Type B pancreatic cell (in vitro differentiated cells): ENCODE measurements at regions not wholly inside any gene's neighbourhood (a gene's known extent, or its start where the extent isn't known, plus 50 kb on each side); places are given as distances from the start of the nearest gene placed in this dataset.

Experiments used
- DNase-seq: peaks from one replicate; pipeline ENCODE4 v3.0.0; 2021; ENCODE audit warnings: mixed read lengths; ENCODE audit not compliant: unreplicated experiment; ENCODE audit errors: extremely low spot score
- H3K27ac Mint-ChIP-seq: 2 replicates; pipeline ENCODE4 v1.8.0; 2021; ENCODE audit warnings: mild to moderate bottlenecking, mixed read lengths
- H3K27me3 Mint-ChIP-seq: 2 replicates; pipeline ENCODE4 v1.8.0; 2021; ENCODE audit warnings: mixed read lengths
- H3K36me3 Mint-ChIP-seq: 2 replicates; pipeline ENCODE4 v1.8.0; 2021; ENCODE audit warnings: mixed read lengths
- H3K4me1 Mint-ChIP-seq: one replicate; pipeline ENCODE4 v1.8.0; 2021; ENCODE audit warnings: mixed read lengths; ENCODE audit not compliant: unreplicated experiment
- H3K4me3 Mint-ChIP-seq: 2 replicates; pipeline ENCODE4 v1.8.0; 2021; ENCODE audit warnings: mild to moderate bottlenecking, mixed read lengths
- H3K9me3 Mint-ChIP-seq: 2 replicates; pipeline ENCODE4 v1.8.0; 2021; ENCODE audit warnings: mixed read lengths
- TF ChIP-seq, protein P1 (sequence below): fragments of 200-600 bp; sonication (generic); conservative IDR thresholded peaks from 2 replicates; pipeline ENCODE4 v1.5.0; 2021; ENCODE audit warnings: antibody characterized with exemption, mild to moderate bottlenecking

DNA sequence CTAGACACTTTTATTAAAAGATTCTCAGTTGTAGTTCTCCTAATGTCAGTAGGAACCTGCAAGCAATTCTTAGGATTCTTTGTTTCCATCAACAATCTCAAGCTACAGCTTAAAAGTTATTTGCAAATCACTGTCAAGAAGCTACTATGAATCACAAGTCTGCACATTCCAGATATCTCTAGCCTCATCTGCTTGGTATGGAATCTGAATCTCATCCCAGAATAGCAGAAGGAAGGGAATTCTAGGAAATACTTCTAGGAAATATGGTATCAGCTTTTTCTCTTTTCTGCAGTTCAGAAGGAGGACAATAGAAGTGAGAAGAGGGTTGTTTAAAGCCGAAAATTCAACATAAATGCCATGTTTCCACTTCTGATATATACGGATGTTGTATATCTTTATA lies 792.2 kb upstream of the CDH9 start:
- no peaks in the 10 kb centered on the region for H3K9me3 Mint-ChIP-seq
- H3K4me3 Mint-ChIP-seq, result no peak overlapping the region
- H3K4me1 Mint-ChIP-seq, result no peaks in the 10 kb centered on the region
- no peak for DNase-seq
- TF ChIP-seq, protein P1, sequence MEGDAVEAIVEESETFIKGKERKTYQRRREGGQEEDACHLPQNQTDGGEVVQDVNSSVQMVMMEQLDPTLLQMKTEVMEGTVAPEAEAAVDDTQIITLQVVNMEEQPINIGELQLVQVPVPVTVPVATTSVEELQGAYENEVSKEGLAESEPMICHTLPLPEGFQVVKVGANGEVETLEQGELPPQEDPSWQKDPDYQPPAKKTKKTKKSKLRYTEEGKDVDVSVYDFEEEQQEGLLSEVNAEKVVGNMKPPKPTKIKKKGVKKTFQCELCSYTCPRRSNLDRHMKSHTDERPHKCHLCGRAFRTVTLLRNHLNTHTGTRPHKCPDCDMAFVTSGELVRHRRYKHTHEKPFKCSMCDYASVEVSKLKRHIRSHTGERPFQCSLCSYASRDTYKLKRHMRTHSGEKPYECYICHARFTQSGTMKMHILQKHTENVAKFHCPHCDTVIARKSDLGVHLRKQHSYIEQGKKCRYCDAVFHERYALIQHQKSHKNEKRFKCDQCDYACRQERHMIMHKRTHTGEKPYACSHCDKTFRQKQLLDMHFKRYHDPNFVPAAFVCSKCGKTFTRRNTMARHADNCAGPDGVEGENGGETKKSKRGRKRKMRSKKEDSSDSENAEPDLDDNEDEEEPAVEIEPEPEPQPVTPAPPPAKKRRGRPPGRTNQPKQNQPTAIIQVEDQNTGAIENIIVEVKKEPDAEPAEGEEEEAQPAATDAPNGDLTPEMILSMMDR, result no peak
- no peaks in the 10 kb centered on the region for H3K36me3 Mint-ChIP-seq
- H3K27me3 Mint-ChIP-seq, result no peaks in the 10 kb centered on the region
- H3K27ac Mint-ChIP-seq, result no peak overlapping the region

DNA sequence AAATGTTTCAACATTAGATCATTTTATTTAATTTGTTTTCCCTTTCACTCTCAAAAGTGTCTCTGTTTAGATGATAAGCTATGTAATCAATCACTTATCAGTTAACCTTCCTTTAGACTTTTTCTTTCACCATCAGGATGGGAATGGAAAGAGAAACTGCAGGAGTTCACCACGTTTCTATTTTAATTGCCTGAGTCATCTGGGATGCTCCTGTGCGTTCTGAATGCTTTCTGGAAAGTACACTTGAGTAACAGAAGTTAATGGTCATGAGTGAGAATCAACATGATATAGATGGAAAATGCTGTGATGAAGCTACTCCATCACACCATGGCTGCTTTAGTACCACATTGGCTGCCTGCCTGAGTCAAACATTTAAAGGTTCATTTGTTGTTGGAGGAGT lies 783.3 kb upstream of the CDH9 start:
- TF ChIP-seq, protein P1, result no peak
- Mint-ChIP-seq H3K27ac (no peak overlapping the region), H3K36me3 (no peaks in the 10 kb centered on the region), H3K9me3 (no peaks in the 10 kb centered on the region), H3K4me1 (peaks cover 7% of the 10 kb centered on the region), H3K27me3 (no peaks in the 10 kb centered on the region), H3K4me3 (no peak overlapping the region)
- DNase-seq, result no peak

DNA sequence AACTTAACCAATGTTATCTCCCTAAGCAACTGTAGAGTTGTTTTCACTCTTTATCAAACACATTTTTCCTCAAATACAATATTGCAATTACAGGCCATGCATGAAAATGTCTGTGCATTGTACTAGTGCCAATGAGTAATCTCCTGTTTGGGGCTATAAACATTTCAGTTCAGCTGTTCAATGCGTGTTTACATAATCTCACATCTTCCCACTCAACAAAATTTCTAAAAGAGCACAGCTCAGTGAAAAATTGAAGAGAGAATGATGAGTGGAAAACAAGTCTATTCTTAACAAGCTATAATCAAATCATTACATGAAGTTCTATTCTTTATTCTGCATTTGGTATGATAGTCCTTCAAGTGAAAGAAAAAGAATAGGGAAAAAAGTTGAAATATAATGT lies 780.5 kb upstream of the CDH9 start:
- H3K9me3 Mint-ChIP-seq, result no peaks in the 10 kb centered on the region
- DNase-seq, result no peak
- TF ChIP-seq, protein P1, result no peak
- peaks cover 7% of the 10 kb centered on the region for H3K4me1 Mint-ChIP-seq
- H3K4me3 Mint-ChIP-seq, result no peak overlapping the region
- H3K27ac Mint-ChIP-seq, result no peak overlapping the region
- no peaks in the 10 kb centered on the region for H3K36me3 Mint-ChIP-seq
- H3K27me3 Mint-ChIP-seq, result no peaks in the 10 kb centered on the region

DNA sequence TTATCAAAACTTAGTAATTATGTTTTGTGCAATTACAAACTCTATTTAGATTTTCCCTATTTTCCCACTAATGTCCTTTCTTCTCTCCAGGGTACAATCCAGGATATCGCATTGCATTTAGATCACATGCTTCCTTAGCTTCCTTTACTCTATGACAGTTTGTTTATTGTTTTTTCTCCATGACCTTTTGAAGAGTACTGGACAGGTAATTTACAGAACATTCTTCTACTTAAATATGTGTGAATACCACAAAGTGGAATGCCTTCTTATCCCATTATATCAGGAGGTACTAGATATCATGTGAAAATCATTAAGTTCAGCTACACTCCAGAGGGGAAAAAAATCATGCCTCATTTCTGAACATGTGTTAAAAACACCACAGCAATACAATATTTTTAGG lies 776.6 kb upstream of the CDH9 start:
- no peaks in the 10 kb centered on the region for H3K36me3 Mint-ChIP-seq
- no peaks in the 10 kb centered on the region for H3K9me3 Mint-ChIP-seq
- H3K27me3 Mint-ChIP-seq, result no peaks in the 10 kb centered on the region
- DNase-seq, result no peak
- no peak overlapping the region for H3K4me3 Mint-ChIP-seq
- H3K27ac Mint-ChIP-seq, result no peak overlapping the region
- H3K4me1 Mint-ChIP-seq, result no peaks in the 10 kb centered on the region
- TF ChIP-seq, protein P1, result no peak

DNA sequence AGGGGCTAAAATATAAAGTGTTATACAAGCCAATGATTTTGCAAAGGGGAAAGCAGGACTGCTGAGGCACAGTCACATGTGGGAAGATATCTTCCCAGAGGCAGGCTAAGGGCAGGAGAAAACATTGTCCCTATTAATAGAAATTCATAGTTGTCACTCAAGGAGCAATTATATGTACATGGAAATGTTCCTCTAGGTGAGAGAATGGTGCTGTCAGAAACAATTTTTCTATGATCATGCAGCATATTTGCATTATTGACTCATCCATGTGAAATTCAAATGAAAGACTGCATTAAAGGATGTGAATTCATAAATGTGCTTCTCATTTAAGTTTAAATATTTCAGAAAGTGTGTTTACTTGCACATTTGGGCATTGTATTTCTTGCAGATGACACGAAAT lies 775.9 kb upstream of the CDH9 start:
- no peak for DNase-seq
- H3K4me3 Mint-ChIP-seq, result no peak overlapping the region
- H3K4me1 Mint-ChIP-seq, result no peaks in the 10 kb centered on the region
- no peaks in the 10 kb centered on the region for H3K27me3 Mint-ChIP-seq
- H3K27ac Mint-ChIP-seq, result no peak overlapping the region
- TF ChIP-seq, protein P1, result no peak
- no peaks in the 10 kb centered on the region for H3K36me3 Mint-ChIP-seq
- H3K9me3 Mint-ChIP-seq, result no peaks in the 10 kb centered on the region

DNA sequence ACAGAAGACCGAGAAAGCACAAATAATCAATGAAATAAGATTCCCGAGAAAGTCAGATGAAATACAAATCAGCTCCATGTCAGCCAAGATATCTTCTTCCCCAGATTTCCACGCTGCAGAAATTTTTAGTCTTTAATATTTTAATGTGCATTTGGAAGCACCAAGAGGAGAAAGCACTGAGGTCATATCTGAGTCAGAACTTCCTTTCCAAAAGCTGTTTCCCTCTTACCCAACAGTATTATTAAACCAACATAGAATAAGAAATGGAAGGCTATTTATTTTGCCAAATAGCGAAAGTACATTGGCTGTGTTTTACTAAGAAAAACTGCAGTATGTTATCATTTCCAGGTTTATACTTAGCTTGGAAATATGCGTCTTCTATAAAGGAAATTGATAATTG lies 772.1 kb upstream of the CDH9 start:
- no peaks in the 10 kb centered on the region for H3K4me1 Mint-ChIP-seq
- no peaks in the 10 kb centered on the region for H3K9me3 Mint-ChIP-seq
- no peaks in the 10 kb centered on the region for H3K36me3 Mint-ChIP-seq
- H3K27ac Mint-ChIP-seq, result no peak overlapping the region
- no peak for DNase-seq
- TF ChIP-seq, protein P1, result no peak
- no peak overlapping the region for H3K4me3 Mint-ChIP-seq
- H3K27me3 Mint-ChIP-seq, result no peaks in the 10 kb centered on the region
